Fibroblast of lung (primary cell): ENCODE measurements at regions not wholly inside any gene's neighbourhood (a gene's known extent, or its start where the extent isn't known, plus 50 kb on each side); places are given as distances from the start of the nearest gene placed in this dataset.

Experiments used
- DNase-seq, 2 donors: peaks; one replicate each; pipeline versions ENCODE4 v3.0.0 to v3.0.0-alpha.2; 2010; ENCODE audit warnings: low read depth in 2 of 2
- H2AFZ ChIP-seq: 2 replicates; pipeline ENCODE4 v1.5.1; 2012; ENCODE audit warnings: low read length, control low read depth, inconsistent platforms
- H3K27ac ChIP-seq: 2 replicates; pipeline ENCODE4 v1.5.1; 2011; ENCODE audit warnings: low read length, control low read depth; ENCODE audit not compliant: insufficient read depth
- H3K27me3 ChIP-seq: 2 replicates; pipeline ENCODE4 v1.5.1; 2011; ENCODE audit warnings: mild to moderate bottlenecking, low read length; ENCODE audit not compliant: control insufficient read depth, insufficient read depth
- H3K36me3 ChIP-seq: 2 replicates; pipeline ENCODE4 v1.5.1; 2011; ENCODE audit warnings: low read length; ENCODE audit not compliant: control insufficient read depth, insufficient read depth
- H3K4me1 ChIP-seq: 2 replicates; pipeline ENCODE4 v1.5.1; 2011; ENCODE audit warnings: low read length; ENCODE audit not compliant: control insufficient read depth, insufficient read depth; ENCODE audit errors: extremely low read depth
- H3K4me2 ChIP-seq: 2 replicates; pipeline ENCODE4 v1.5.1; 2011; ENCODE audit warnings: low read length, control low read depth; ENCODE audit not compliant: insufficient read depth; ENCODE audit errors: extremely low read depth
- H3K4me3 ChIP-seq, 4 experiments: fragments of 200-600 bp in 1 of 4; sonication (generic) in 1 of 4; replicated peaks in 1 of 4; 2 replicates each; pipeline ENCODE4 v1.5.1; 2011 to 2016; ENCODE audit warnings: low read length in 4 of 4, low read depth in 3 of 4, mild to moderate bottlenecking in 3 of 4, control low read depth in 2 of 4, inconsistent platforms in 1 of 4, mixed read lengths in 1 of 4; ENCODE audit not compliant: insufficient read depth in 1 of 4; ENCODE audit errors: control extremely low read depth in 1 of 4
- H3K79me2 ChIP-seq: 2 replicates; pipeline ENCODE4 v1.5.1; 2012; ENCODE audit warnings: mild to moderate bottlenecking, low read length, inconsistent platforms; ENCODE audit not compliant: control insufficient read depth, insufficient read depth
- H3K9ac ChIP-seq: 2 replicates; pipeline ENCODE4 v1.5.1; 2011; ENCODE audit warnings: mild to moderate bottlenecking, low read length, control low read depth; ENCODE audit not compliant: insufficient read depth
- H3K9me3 ChIP-seq: 2 replicates; pipeline ENCODE4 v1.5.1; 2012; ENCODE audit warnings: low read depth, low read length; ENCODE audit not compliant: control insufficient read depth, insufficient read depth
- H4K20me1 ChIP-seq: 2 replicates; pipeline ENCODE4 v1.5.1; 2011; ENCODE audit warnings: low read length; ENCODE audit not compliant: control insufficient read depth, insufficient read depth; ENCODE audit errors: extremely low read depth
- CTCF ChIP-seq, 2 donors: IDR thresholded peaks in 1 of 2; conservative IDR thresholded peaks in 1 of 2; 1 replicate in 1 of 2; 2 replicates in 1 of 2; pipeline ENCODE4 v1.5.1; 2011 to 2012; ENCODE audit warnings: low read length in 2 of 2, control low read depth in 1 of 2, inconsistent platforms in 1 of 2, low read depth in 1 of 2, mild to moderate bottlenecking in 1 of 2
- EZH2 ChIP-seq: IDR thresholded peaks from 2 replicates; pipeline ENCODE4 v1.5.1; 2012; ENCODE audit warnings: low read length, control low read depth, mild to moderate bottlenecking; ENCODE audit errors: missing control alignments

DNA sequence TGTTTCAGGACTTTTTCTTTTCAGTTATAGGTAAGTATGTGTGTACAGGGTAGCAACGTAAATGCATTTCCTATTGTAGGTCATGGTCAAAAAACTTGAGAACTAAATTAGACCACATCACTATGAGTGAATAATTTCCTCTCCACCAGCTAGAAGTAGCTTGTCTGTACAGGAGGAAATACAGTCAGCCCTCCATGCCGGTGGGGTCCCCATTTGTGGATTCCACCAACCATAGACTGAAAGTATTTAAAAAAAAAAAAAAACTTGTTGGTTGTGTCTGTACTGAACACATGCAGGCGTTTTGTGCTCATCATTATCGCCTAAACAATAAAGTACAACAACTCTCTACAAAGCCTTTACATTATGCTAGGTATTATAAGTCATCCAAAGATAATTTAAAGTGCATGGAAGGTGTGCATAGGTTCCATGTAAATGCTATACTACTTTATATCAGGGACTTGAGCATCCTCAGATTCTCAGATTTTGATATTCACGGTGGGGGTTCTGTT lies 94.2 kb upstream of the NDUFV2 start:
- Histone ChIP-seq H3K27me3 (no peaks in the 10 kb centered on the region), H3K9ac (no peak overlapping the region), H3K4me2 (no peak overlapping the region), H3K79me2 (no peaks in the 10 kb centered on the region), H4K20me1 (no peaks in the 10 kb centered on the region), H3K27ac (no peak overlapping the region), H3K4me1 (no peaks in the 10 kb centered on the region), H3K9me3 (no peaks in the 10 kb centered on the region), H3K4me3 (no peak overlapping the region), H2AFZ (no peak overlapping the region), H3K36me3 (no peaks in the 10 kb centered on the region)
- DNase-seq, result no peak
- no peak for TF ChIP-seq EZH2
- no peak for TF ChIP-seq CTCF (conservative IDR thresholded peaks at IDR 0.05 in 1 of 2, IDR thresholded peaks at IDR 0.05 in 1 of 2; ENCODE audit: low read depth in 1 of 2, low read length in 2 of 2)

- Histone ChIP-seq H3K79me2 (no peaks in the 10 kb centered on the region), H4K20me1 (no peaks in the 10 kb centered on the region), H3K9me3 (no peaks in the 10 kb centered on the region), H3K4me1 (no peaks in the 10 kb centered on the region), H3K9ac (no peak overlapping the region), H2AFZ (no peak overlapping the region), H3K4me2 (no peak overlapping the region), H3K36me3 (no peaks in the 10 kb centered on the region), H3K27ac (no peak overlapping the region), H3K4me3 (no peak overlapping the region), H3K27me3 (no peaks in the 10 kb centered on the region)
- TF ChIP-seq CTCF (conservative IDR thresholded peaks at IDR 0.05 in 1 of 2, IDR thresholded peaks at IDR 0.05 in 1 of 2; ENCODE audit: low read depth in 1 of 2, low read length in 2 of 2) (no peak), EZH2 (no peak)
- DNase-seq, result no peak
Observed at GRCh38 chr18:9008709-9009635, 93.5 kb upstream of the NDUFV2 start.

DNA sequence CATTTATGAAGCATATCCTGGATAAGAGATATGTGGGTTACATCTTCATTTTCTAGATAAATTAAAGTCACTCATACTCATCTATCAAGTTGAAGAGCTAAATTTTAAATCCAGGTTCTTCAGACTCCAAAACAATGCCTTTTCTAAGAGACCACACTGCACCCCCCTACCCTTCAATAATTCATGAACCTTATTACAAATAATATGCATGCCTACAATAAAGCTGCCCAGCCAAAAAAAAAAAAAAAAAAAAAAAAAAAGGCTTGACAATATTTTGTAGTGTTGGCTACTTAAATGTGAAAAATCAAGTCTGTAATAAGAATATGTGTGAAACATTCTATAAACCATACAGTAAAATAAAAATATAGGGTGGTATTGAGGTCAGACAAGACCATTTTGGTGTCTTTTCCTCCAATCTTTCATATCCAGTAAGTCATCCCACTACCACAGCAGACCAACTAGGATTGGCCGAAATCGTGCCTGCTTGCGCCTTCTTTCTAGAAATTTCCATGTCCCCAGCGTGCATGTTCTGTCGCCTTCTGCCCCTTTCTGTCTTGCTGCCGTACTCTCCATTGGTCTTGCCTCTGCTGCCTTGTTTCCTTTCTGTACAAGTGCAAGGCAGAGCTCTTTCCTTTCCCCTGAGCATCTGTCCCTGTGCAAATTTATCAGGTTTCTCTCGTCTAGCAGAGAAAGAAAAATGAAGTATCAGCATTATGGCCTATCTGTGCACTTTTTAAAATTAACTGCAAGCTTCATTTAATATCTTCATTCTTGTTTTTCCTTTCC lies 92.6 kb upstream of the NDUFV2 start:
- DNase-seq, result no peak
- Histone ChIP-seq H3K27me3 (no peaks in the 10 kb centered on the region), H3K9ac (no peak overlapping the region), H3K79me2 (no peaks in the 10 kb centered on the region), H2AFZ (no peak overlapping the region), H3K36me3 (no peaks in the 10 kb centered on the region), H3K4me2 (no peak overlapping the region), H3K9me3 (no peaks in the 10 kb centered on the region), H3K27ac (no peak overlapping the region), H4K20me1 (no peaks in the 10 kb centered on the region), H3K4me3 (no peak overlapping the region), H3K4me1 (no peaks in the 10 kb centered on the region)
- no peak for TF ChIP-seq EZH2
- no peak for TF ChIP-seq CTCF (conservative IDR thresholded peaks at IDR 0.05 in 1 of 2, IDR thresholded peaks at IDR 0.05 in 1 of 2; ENCODE audit: low read depth in 1 of 2, low read length in 2 of 2)
